GM06990 (cell line): ENCODE measurements at regions not wholly inside any gene's neighbourhood (a gene's known extent, or its start where the extent isn't known, plus 50 kb on each side); places are given as distances from the start of the nearest gene placed in this dataset.
A peak's percentile ranks its signal among the peaks of the same experiment; 100 is the strongest.

Experiments
- DNase-seq: peaks from one replicate; pipeline ENCODE4 v3.0.0-alpha.2; 2011; ENCODE audit not compliant: insufficient read length; ENCODE audit errors: extremely low read depth
- H3K27me3 ChIP-seq: replicated peaks from 2 replicates; pipeline ENCODE4 v1.6.0; 2011; ENCODE audit warnings: low read length; ENCODE audit not compliant: control insufficient read depth, insufficient read depth
- H3K36me3 ChIP-seq: 2 replicates; pipeline ENCODE4 v1.5.1; 2011; ENCODE audit warnings: low read length; ENCODE audit not compliant: control insufficient read depth, insufficient read depth
- H3K4me3 ChIP-seq: replicated peaks from 2 replicates; pipeline ENCODE4 v1.5.1; 2011; ENCODE audit warnings: low read depth, mild to moderate bottlenecking, control low read depth, low read length
- TF ChIP-seq, protein P1 (sequence below): IDR thresholded peaks from 2 replicates; pipeline ENCODE4 v1.5.1; 2011; ENCODE audit warnings: low read length, control low read depth, mild to moderate bottlenecking, inconsistent platforms; ENCODE audit not compliant: insufficient read depth, poor library complexity, severe bottlenecking

DNA sequence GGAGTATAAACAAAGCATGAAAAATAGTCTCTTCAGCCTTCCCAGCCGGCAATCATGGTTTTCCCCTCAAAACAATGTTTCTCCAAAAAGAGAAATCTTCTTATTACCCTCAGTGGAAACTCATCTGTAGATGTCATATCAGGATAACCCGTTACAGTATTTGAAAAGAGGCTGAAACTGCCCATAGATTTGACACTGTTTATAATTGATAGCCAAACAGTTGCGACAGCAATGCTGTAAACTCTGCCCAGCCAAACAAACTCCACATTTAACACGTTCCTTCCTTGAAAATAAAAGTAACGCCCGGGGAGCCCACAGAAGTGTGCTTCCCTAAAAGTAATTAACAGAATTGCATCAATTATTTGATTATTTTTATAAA, 201.3 kb upstream of the FOXN3 start:
- no peak for DNase-seq

DNA sequence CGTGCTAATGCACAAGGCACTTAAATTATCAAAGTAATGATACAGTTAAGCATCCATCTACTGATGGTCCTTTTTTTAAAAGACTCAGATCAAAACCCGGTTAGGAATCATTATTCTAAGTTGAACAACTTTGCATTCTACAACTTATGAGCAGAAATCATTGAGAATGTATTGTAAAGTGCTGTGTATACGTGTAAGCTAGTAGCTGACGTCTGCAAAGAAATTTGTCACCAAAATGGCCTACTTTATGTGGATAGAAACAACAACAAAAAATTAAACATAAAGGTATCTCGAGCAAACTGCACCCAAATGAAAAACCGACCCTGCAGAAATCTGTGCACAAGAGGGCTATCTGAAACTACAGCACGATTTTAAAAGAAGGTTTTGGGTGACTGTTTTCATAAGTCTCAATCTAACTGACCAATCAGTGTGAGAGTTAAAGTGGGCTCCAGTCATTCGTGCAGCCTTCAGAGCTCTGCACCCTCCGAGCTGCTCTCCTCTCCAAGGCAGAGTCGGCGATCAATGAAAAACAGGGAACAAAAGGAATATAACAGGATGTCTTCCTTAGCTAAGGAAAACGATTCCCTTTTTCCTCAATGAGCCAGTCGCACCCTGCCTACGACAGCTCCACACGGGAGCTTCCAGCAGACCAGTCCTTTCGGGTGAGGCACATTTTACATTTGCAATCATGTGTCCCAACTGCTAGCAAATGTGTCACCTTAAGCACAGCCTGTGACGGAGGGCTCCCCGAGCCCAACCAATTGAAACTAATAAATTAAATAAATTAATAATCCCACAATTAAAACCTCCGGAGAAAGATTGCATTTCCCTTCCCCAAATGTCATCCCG, 200.7 kb upstream of the FOXN3 start:
- peak overlapping the region; percentile 62 for H3K4me3 ChIP-seq
- TF ChIP-seq, protein P1, sequence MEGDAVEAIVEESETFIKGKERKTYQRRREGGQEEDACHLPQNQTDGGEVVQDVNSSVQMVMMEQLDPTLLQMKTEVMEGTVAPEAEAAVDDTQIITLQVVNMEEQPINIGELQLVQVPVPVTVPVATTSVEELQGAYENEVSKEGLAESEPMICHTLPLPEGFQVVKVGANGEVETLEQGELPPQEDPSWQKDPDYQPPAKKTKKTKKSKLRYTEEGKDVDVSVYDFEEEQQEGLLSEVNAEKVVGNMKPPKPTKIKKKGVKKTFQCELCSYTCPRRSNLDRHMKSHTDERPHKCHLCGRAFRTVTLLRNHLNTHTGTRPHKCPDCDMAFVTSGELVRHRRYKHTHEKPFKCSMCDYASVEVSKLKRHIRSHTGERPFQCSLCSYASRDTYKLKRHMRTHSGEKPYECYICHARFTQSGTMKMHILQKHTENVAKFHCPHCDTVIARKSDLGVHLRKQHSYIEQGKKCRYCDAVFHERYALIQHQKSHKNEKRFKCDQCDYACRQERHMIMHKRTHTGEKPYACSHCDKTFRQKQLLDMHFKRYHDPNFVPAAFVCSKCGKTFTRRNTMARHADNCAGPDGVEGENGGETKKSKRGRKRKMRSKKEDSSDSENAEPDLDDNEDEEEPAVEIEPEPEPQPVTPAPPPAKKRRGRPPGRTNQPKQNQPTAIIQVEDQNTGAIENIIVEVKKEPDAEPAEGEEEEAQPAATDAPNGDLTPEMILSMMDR = no peak
- no peaks in the 10 kb centered on the region for H3K36me3 ChIP-seq
- DNase-seq = peak; percentile 54
- H3K27me3 ChIP-seq = no peaks in the 10 kb centered on the region

More for the DNA sequence above, 201.3 kb upstream of the FOXN3 start:
- peak overlapping the region; percentile 62 for H3K4me3 ChIP-seq
- no peaks in the 10 kb centered on the region for H3K36me3 ChIP-seq
- TF ChIP-seq, protein P1 = no peak
- H3K27me3 ChIP-seq = no peaks in the 10 kb centered on the region

GRCh38 chr14:89616852-89617341, 199.9 kb upstream of the FOXN3 start:
- TF ChIP-seq, protein P1 = no peak
- no peaks in the 10 kb centered on the region for H3K27me3 ChIP-seq
- peak; percentile 60 for DNase-seq
- peak overlapping the region; percentile 62 for H3K4me3 ChIP-seq
- H3K36me3 ChIP-seq = no peaks in the 10 kb centered on the region

DNA sequence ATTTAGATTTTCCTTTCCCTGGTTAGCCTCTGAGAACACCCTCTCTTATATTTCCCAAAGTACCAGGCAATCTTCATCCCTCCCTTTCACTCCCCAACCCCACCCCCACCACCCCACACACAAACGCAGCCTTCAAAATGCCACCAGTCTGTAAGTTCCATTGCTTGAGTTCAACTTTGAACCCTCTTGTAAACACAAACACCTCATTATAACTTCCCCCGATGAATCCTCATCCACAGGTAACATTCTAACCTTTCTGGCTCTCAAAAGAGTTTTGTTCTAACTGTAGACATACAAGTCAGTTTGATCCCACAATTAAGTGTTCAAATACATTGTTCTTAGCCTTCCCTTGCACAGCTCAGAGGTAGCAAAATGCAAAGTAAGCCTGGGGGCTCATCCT, 199.4 kb upstream of the FOXN3 start:
- Histone ChIP-seq H3K36me3 (no peaks in the 10 kb centered on the region), H3K4me3 (no peak overlapping the region), H3K27me3 (no peaks in the 10 kb centered on the region)
- TF ChIP-seq, protein P1 = no peak
- no peak for DNase-seq

DNA sequence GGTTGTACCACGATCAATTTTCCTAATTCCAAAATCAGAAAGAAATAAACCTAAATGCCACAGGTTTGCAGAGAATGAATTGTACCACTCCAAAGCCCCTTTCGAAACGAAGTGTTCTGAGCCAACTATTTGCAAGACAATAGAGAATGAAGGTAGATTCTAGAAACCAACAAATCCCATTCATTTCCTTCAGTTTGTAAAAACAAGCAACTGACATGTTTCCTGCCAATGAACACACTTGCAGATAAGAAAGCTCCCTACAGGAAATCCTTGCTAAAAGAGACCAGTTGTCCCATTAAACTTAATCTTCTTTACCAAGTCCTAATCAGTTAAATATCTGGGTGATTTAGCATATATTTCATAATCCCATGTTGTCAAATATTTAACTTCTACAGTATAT, 198.4 kb upstream of the FOXN3 start:
- DNase-seq = no peak
- H3K27me3 ChIP-seq = no peaks in the 10 kb centered on the region

More for the DNA sequence above, 198.4 kb upstream of the FOXN3 start:
- Histone ChIP-seq H3K4me3 (no peak overlapping the region), H3K36me3 (no peaks in the 10 kb centered on the region)
- TF ChIP-seq, protein P1 = no peak
